Mesenchymal stem cell (in vitro differentiated cells and primary cell): ENCODE measurements at regions not wholly inside any gene's neighbourhood (a gene's known extent, or its start where the extent isn't known, plus 50 kb on each side); places are given as distances from the start of the nearest gene placed in this dataset. TPM values are rescaled to one million over a fixed set of nuclear protein-coding genes. Genes with fewer than 3 reads are reported as not detected.

Experiments used
- DNase-seq: peaks from one replicate; pipeline ENCODE4 v3.0.0-alpha.2; 2013
- H2AFZ ChIP-seq: one replicate; pipeline ENCODE4 v1.6.1; 2013; ENCODE audit warnings: low read depth, mild to moderate bottlenecking, control low read depth, inconsistent platforms, low read length, moderate library complexity
- H2AK5ac ChIP-seq: 2 replicates; pipeline ENCODE4 v1.6.1; 2013; ENCODE audit warnings: low read length, moderate library complexity, mild to moderate bottlenecking, inconsistent platforms; ENCODE audit not compliant: severe bottlenecking
- H2BK120ac ChIP-seq: one replicate; pipeline ENCODE4 v1.6.1; 2013; ENCODE audit warnings: low read depth, mild to moderate bottlenecking, inconsistent platforms, low read length, moderate library complexity
- H2BK12ac ChIP-seq, 2 experiments: one replicate each; pipeline ENCODE4 v1.6.1; 2013; ENCODE audit warnings: inconsistent platforms in 2 of 2, low read length in 2 of 2, mild to moderate bottlenecking in 2 of 2, moderate library complexity in 2 of 2, control low read depth in 1 of 2
- H2BK15ac ChIP-seq: one replicate; pipeline ENCODE4 v1.6.1; 2013; ENCODE audit warnings: mild to moderate bottlenecking, low read depth, inconsistent platforms; ENCODE audit not compliant: poor library complexity, severe bottlenecking
- H2BK5ac ChIP-seq: 2 replicates; pipeline ENCODE4 v1.6.1; 2013; ENCODE audit warnings: low read depth, mild to moderate bottlenecking, low read length, control low read depth, inconsistent platforms; ENCODE audit not compliant: poor library complexity, severe bottlenecking
- H3K14ac ChIP-seq, 2 experiments: one replicate each; pipeline ENCODE4 v1.6.1; 2013; ENCODE audit warnings: inconsistent platforms in 2 of 2, low read length in 2 of 2, control low read depth in 1 of 2, mild to moderate bottlenecking in 1 of 2, moderate library complexity in 1 of 2
- H3K18ac ChIP-seq, 2 experiments: one replicate each; pipeline ENCODE4 v1.6.1; 2013; ENCODE audit warnings: inconsistent platforms in 2 of 2, low read length in 2 of 2, control low read depth in 1 of 2, low read depth in 1 of 2, mild to moderate bottlenecking in 1 of 2
- H3K23ac ChIP-seq, 2 experiments: one replicate each; pipeline ENCODE4 v1.6.1; 2013; ENCODE audit warnings: inconsistent platforms in 2 of 2, low read length in 2 of 2, mild to moderate bottlenecking in 2 of 2, moderate library complexity in 2 of 2, control low read depth in 1 of 2
- H3K27ac ChIP-seq: 2 replicates; pipeline ENCODE4 v1.5.1; 2013; ENCODE audit warnings: mild to moderate bottlenecking, moderate library complexity, low read length, control low read depth, inconsistent platforms; ENCODE audit not compliant: poor library complexity, severe bottlenecking
- H3K27me3 ChIP-seq, 2 experiments: 2 replicates each; pipeline versions ENCODE4 v1.6.1 to v1.7.0; 2013; ENCODE audit warnings: low read length in 2 of 2, mild to moderate bottlenecking in 2 of 2, moderate library complexity in 2 of 2, control low read depth in 1 of 2, inconsistent platforms in 1 of 2; ENCODE audit not compliant: control insufficient read depth in 1 of 2, insufficient read depth in 1 of 2
- H3K36me3 ChIP-seq, 2 experiments: 2 replicates each; pipeline versions ENCODE4 v1.6.1 to v1.7.0; 2013; ENCODE audit warnings: low read length in 2 of 2, control low read depth in 1 of 2, inconsistent platforms in 1 of 2, low read depth in 1 of 2, mild to moderate bottlenecking in 1 of 2; ENCODE audit not compliant: insufficient read depth in 2 of 2, control insufficient read depth in 1 of 2
- H3K4ac ChIP-seq, 2 experiments: one replicate each; pipeline ENCODE4 v1.6.1; 2013; ENCODE audit warnings: inconsistent platforms in 2 of 2, low read length in 2 of 2, mild to moderate bottlenecking in 2 of 2, moderate library complexity in 2 of 2, control low read depth in 1 of 2, low read depth in 1 of 2
- H3K4me1 ChIP-seq: 2 replicates; pipeline ENCODE4 v1.6.1; 2013; ENCODE audit warnings: low read depth, low read length, control low read depth; ENCODE audit not compliant: control insufficient read depth, insufficient read depth
- H3K4me2 ChIP-seq: 2 replicates; pipeline ENCODE4 v1.6.1; 2013; ENCODE audit warnings: low read length, mild to moderate bottlenecking, inconsistent platforms; ENCODE audit not compliant: poor library complexity, severe bottlenecking
- H3K4me3 ChIP-seq, 2 experiments: 2 replicates each; pipeline versions ENCODE4 v1.5.1 to v1.7.0; 2013; ENCODE audit warnings: low read length in 2 of 2, mild to moderate bottlenecking in 2 of 2, control low read depth in 1 of 2, low read depth in 1 of 2; ENCODE audit not compliant: insufficient read depth in 1 of 2
- H3K79me1 ChIP-seq: replicated peaks from 2 replicates; pipeline ENCODE4 v1.6.1; 2013; ENCODE audit warnings: mild to moderate bottlenecking, control low read depth, low read length, inconsistent platforms; ENCODE audit not compliant: poor library complexity, severe bottlenecking
- H3K9ac ChIP-seq: 2 replicates; pipeline ENCODE4 v1.7.0; 2013; ENCODE audit warnings: mild to moderate bottlenecking, low read length, moderate library complexity
- H3K9me3 ChIP-seq: 2 replicates; pipeline ENCODE4 v1.7.0; 2013; ENCODE audit warnings: mild to moderate bottlenecking, low read length; ENCODE audit not compliant: control insufficient read depth
- H4K8ac ChIP-seq: one replicate; pipeline ENCODE4 v1.6.1; 2013; ENCODE audit warnings: inconsistent platforms, mild to moderate bottlenecking, low read length, moderate library complexity
- H4K91ac ChIP-seq: one replicate; pipeline ENCODE4 v1.6.1; 2013; ENCODE audit warnings: mild to moderate bottlenecking, low read length, inconsistent platforms
- WGBS: methylation state at CpG from one replicate; pipeline ENCODE4 v1.1.7; 2013; ENCODE audit warnings: mixed read lengths; 5-methylcytosine and 5-hydroxymethylcytosine counted together
- small RNA-seq: library from polyadenylated mRNA; stranded (forward); fragments of <200 nt; extraction: miRNeasy Mini kit (QIAGEN cat#:217004); gene quantifications from one replicate; pipeline ENCODE3, GENCODE V24; 2013; ENCODE audit warnings: low read depth

DNA sequence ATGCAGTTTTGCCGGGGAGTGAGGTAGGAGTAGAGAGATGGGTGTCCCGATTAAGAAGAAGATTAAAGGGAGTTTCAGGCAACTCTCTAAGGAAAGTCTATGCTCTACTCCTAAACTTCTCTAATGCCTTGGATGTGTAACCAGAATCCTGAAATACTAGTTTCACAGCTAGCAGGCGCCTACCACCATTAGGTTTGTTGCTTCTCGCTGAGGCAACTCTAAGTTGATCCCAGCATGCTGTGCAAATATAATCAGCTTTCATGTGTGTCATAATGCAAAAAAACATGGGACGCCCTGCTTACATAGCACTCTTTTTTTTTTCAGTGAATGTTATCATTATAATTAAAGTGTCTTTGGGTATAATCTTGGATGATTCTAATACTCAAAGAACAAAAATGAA, 50.4 kb upstream of the FAM3C start:
- no peaks in the 10 kb centered on the region for H3K9me3 ChIP-seq
- WGBS: 96% methylated on average over 4 of the region's 5 CpGs
- H3K4me1 ChIP-seq: no peaks in the 10 kb centered on the region
- no peak overlapping the region for H3K23ac ChIP-seq
- H3K9ac ChIP-seq: peak overlapping the region; percentile 73
- no peak overlapping the region for H3K18ac ChIP-seq
- H3K14ac ChIP-seq: no peak overlapping the region
- no peak overlapping the region for H2BK5ac ChIP-seq
- H2AFZ ChIP-seq: no peak overlapping the region
- no peak overlapping the region for H4K91ac ChIP-seq
- H3K4me2 ChIP-seq: no peak overlapping the region
- no peak overlapping the region for H2BK15ac ChIP-seq
- no peak overlapping the region for H2AK5ac ChIP-seq
- no peaks in the 10 kb centered on the region for H3K79me1 ChIP-seq
- H2BK120ac ChIP-seq: no peak overlapping the region
- no peak overlapping the region for H4K8ac ChIP-seq
- no peak overlapping the region for H3K4ac ChIP-seq
- H2BK12ac ChIP-seq: no peak overlapping the region
- H3K27ac ChIP-seq: no peak overlapping the region
- no peak for DNase-seq
- no peaks in the 10 kb centered on the region for H3K27me3 ChIP-seq
- no peak overlapping the region for H3K4me3 ChIP-seq
- H3K36me3 ChIP-seq: no peaks in the 10 kb centered on the region

Small RNA genes in the stretch of these regions (small RNA-seq; reads per million reads assigned to genes)
- not detected for gene RN7SKP277
